ENCODE measurements at regions not wholly inside any gene's neighbourhood (a gene's known extent, or its start where the extent isn't known, plus 50 kb on each side); places are given as distances from the start of the nearest gene placed in this dataset.

DNA sequence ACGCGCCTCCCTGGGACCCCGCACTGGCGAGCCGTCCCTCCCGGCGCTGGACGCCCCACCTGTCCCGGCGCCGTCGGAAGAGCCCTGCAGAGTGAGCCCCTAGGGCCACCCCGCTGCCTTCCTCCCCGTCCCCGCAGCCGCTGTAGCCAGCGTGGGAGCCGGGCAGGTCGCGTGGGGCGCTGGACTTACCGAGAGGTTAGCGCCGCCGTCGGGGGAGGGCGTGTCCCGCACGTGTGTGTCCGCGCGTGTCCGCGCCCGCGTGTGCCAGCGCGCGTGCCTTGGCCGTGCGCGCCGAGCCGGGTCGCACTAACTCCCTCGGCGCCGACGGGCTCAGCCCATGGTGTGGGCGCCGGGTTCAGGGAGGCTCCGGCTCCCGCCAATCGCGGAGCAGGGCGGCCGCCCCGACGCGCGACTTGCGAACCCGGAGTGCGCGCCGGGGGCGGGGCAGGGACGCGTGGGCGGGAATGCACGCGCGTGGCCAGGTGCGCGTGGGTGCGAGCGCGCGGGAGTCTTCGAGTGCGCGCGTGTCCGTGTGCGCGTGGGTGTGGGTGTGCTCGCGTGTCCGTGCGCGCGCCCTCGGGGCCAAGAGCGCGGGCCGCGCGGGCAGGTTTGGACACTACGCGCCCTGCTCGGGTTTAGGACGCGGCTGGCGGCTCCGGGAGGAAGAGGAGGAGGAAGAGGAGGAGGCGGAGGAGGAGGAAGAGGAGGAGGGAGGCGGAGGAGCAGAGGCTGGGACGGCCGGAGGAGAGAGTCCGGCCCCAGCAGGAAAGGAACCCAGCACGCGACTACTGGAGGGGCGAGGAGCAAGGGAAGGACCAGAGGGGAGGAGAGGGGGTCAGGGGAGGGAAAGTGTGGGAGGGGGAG lies 145.2 kb upstream of the ETS2 start:
- no peak for DNase-seq

DNA sequence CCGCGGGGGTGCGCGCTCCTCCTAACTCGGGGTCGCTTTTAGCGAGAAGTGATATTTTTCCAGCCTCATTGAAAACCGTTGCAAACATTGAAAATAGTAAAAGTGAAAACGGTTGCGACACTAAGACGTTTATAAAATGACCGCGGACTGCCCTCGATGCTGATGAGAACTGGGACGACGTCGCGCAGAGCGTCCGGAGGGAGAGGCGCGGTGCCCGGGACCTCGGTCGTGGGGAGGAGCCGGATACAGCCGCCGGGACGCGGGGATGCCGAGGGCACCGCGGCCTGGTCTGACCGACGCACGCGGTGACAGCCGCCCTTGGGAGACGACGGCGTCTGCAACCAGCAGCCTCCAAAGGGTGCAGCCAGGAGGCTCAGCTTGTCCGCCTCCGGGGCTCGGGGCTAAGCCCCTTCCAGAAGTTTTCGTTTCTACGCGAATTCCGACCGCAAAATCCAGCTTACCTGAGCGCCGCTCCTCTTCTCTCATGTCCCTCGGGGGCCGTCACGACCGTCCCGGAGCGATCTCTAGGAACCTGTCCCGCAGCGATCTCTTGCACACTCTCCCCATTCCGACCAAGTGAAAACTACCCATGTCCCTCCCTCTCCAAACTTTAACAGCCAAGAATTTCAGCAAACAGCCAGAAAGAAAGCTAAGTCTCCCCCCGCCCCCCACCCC lies 144.4 kb upstream of the ETS2 start:
- DNase-seq = no peak

DNA sequence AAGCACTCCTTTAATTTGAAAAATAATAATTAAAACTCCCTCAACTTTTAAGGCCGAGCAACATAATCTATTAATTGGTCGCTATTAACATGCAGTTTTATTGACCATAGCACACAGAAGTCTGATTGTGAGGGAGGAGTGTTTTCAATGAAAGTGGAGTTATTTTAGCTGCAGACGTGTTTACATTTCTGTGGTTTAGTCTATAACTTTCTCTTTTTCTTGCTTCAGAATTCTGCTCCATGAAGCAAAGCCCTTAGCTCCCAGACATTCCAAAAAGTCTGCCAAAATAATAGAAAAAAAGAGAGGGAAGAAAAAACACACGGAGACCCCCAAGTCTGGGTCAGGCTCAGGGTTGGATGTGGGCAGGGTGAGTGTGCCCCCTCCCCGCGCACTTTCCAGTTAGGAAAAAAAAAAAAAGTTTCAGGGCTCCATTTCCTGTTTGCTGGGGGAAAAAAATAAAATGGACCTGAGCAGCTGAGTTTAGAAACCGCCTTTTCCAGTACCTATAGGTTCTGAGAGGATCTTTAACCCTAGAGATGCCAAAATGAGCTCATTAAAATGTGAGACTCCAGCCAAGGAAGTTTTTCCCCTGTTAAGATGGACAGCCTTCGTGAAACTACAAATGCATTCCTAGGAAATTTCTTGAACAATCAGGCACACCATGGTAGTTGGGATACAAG lies 143.7 kb upstream of the ETS2 start:
- DNase-seq = no peak

DNA sequence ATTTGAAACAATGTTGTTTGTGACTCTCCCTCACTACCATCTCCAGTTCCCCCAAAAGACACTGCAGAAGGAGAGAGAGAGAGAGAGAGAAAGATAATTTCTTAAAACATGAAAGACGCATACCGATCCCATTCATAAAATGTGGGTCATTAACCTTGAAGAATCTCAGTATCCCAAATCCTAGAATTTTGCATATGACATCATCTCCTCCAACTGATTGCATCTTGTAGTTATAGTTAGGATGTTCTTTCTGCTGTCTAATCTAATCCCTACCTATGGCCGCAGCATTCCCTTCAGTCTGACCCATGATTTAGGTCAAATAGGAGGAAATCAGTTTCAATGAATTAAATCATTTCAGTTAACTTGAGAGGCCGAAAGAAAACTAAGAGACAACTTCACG lies 142.4 kb upstream of the ETS2 start:
- DNase-seq = no peak

DNA sequence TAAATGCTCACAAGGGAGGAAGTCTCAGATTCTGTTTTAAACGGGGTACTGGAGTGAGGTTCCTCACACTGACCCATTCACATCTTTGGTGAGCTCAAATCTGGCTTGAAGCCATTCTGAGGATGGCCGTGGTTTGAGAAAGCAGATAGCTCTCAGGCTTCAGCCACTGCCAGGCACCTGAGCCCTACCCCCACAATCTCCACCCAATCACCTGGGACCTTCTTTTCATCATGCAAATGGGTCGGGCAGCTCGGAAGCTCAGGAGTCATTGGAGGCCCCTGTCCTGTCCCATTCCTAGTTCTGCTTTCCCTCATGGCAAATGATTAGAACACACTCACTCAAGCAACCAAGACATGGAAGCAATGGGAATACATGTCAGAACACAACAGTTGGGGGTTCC lies 141.4 kb upstream of the ETS2 start:
- DNase-seq = no peak

DNA sequence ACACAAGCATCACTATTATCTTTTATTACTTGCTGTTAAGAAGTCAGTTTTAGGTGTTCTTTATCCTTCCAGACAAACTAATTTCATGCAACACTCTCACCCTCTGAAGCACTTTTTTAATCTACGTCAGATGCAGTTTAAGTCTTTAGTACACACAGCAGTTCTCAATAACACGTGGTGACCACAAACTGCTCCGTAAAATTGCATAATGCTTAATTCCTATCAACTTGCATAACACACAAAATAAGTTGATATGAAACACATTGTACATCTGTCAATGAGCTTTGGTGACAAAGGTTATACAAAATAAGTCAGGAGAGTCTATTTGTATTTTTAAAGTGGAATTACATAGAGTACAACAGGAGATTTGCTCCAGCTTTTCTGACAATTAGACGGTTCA lies 140.9 kb upstream of the ETS2 start:
- DNase-seq = no peak

DNA sequence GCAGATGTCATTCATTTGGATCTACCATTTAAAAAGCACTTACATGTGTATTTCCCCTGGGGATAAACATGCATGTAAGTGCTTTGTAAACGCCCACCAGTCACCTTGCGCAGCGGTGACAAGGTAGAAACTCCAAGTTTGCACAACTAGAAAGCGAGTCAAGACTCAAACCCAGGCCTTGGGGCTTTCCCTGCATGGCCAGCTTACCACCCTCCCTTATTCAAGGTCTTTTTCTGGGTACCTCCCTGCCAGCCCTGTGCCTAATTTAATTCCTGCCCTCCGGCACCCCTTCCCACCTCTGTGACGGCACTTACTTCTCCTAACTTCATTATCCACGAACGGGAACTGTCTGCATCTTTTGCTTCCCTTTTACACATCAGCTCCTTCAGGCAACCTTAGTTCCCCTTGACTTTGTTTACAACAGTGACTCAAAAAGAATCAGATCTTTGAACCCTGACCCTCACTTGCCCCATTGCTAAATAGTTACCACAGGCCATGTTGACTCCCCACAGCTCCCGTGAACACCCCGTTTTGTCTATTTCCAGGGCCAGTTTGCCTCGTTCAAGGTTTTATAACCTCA lies 138.3 kb upstream of the ETS2 start:
- DNase-seq = no peak

DNA sequence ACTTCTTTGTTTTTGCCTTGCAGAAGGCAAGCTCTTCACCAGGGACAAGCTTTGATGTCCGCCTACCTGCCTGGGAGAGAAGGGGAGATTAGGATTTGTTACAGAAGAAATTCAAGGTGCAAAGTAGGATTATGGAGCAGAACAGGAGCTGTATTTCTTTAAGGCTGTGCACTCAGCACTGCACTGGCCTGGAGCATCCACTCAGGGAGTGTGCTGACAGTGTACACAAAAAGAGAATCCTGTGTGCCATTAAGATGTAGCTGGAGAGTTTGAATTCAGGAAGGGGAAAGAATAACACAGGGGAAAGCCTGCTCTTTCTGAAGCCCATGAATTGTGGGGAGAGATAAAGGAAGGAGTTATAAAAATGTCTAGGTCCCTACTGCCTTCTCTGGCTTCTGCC lies 137.7 kb upstream of the ETS2 start:
- no peak for DNase-seq

DNA sequence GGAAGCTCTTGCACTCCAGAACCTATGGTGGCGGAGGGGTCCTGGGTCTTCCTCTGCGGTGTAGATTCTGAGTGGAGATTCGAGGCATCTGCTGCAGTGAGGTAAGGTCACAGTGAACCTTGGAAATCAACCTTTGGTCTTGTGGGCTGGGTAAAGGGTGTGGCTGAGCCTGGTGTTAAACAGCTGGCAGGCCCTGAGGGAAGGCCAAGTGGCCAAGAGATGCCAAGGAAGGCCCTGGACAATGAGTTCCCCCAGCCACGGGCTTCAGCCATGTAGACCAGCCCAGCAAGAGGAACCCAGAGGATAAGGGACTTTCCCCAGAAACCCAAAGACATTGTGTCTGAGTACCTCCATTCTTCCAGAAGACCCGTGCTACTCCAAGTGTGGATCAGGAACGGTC lies 137.2 kb upstream of the ETS2 start:
- DNase-seq = no peak

DNA sequence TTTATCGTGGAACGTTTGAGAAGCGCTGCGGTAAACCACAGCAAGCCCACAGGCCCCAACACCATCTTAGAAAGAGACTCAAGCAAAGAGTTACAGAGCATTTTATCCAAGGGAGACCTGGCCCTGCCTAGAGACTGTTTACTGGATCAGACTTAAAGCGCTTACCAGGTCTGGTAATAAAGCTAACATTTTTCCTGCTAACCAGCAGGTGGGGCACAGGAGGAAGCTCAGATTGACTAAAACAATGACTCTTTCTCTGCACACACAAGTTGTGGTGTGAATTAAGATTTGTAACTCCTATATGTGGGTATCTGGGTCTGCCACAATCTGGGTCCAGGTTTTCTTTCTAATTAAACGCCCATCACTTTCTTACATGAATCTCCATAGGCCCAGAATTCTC lies 136.5 kb upstream of the ETS2 start:
- DNase-seq = no peak

DNA sequence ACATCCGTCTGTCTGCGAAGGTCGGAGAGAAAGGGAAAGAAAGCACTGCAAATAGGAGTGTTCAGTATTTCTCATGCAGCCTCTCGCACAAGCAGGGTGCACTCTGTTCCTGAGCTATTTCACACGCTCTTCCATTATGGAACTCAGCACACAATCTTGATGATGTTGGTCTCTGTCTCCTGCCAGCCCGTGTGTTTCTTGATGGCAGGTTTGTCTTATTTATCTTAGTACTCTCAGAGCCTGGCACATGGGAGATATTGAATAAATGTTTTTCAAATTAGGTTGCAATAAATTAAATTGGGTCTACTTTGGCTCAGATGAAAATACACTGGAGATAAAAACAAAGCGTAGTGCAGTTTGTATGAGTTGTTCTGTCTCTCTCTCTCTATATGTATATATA lies 134.9 kb upstream of the ETS2 start:
- no peak for DNase-seq

DNA sequence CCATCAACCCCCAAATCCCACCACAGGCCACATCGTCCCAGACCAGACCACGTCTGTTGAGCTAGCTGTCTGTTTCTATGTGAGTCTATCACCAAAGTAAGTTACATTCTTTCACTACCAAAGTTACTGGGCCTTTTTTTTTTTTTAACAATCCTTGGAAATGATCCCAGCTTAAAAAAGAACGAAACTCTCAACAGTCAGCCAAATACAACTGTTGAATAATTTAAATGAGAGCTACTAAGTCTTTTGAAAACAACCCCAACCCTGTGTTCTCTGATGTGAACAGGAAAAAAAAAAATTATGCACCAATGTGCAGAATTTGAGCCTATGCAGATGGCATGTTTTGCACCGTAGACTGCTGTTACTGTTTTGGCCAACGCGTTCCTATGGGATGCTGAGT lies 134.0 kb upstream of the ETS2 start:
- DNase-seq = no peak

DNA sequence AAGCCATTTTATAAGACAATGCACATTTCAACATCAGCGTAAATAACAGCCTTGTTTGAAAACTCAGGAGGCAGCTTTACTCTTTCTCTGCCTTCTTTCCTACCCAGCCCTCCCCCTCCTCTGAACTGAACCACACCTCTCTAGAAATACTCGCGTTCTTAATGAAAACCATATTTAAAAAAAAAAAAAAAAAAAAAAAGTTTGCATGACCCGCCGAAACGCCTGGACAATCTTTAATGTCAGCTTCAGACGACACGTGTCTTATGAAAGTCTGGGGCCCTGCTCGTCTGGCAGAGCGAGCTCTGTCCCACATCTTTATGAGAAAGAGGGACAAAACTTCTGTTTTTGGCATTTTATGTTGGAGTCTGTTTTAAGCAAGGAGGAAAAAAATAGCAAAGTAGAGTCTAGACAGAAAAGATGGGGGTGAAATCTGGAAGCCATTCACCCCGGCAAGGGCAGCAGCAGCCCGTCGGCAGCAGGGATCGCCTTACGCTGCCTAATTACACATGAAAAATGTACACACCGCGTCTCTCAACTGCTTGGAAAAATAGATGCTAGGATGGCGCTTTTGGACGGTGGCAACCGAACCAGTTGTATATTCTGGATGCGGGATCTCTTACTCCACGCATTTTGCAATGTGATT lies 130.4 kb upstream of the ETS2 start:
- DNase-seq = no peak

DNA sequence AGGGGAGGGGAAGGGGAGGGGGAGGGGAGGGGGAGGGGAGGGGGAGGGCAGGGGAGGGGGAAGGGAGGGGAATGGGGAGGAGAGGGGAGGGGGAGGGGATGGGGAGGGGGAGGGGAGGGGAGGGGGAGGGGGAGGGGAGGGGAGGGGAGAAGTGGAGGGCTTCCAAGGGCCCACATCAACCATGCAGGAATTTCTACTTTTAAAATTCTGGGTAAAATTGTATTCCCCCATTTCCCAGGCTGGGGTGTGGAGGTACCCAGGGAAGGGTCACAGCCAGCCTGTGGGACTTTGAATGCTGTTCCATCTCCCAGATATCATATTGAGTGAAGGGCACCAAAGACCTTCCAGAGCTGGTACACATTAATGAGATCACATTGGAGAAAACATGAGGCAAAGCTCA lies 126.9 kb upstream of the ETS2 start:
- DNase-seq = no peak

DNA sequence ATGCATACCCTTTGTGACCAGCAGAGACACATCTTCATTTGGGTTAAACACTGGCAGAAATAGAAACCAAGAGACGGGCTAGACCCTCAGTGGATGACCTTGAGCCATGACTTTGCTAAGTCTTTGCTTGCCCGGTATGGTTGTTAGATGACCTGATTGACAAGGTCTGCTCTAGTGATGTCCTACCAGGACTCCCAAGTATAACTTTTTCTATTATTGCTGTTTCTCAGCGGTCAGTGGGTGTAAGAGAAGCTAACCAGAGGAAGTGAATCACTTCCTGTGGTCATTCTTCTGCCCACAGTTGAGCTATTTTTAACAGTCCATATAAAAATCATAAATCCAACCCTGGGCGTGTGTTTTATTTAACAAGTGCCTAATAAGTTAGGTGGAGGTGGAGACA lies 126.2 kb upstream of the ETS2 start:
- DNase-seq = peak in 1 of 2 experiments; percentile 56

DNA sequence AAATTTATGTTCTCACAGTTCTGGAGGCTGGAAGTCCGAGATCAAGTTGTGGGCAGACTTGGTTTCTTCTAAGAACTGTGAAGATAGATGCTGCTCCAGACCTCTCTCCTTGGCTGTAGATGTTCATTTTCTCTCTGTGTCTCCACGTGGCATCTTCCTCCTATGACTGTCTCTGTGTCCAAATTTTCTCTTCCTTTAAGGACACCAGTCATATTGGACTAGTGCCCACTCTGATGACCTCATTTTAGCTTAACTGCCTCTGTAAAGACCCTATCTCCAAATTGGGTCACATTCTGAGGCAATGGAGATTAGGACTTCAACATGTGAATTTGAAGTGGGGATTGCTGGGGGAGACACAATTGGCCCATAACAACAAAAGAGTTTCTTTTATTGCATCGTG lies 125.3 kb upstream of the ETS2 start:
- no peak for DNase-seq

DNA sequence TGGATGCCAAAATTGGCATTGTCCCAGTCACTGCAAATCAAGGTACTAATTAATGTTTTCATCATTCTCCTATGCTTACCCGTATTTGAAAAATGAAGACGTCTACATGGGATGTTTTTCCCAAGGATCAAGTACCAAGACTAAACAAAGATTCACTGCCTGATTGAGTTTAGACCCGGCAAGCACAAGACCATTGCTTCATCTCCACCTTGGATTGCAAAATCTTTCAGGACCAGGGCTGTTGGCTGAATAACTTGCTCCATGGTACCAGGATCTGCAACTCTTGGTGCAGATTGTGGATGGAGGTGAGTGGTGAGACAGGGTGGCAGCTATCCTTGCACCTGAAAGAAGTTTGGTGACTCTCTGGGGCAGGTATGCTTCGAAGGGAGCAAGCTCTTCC lies 122.5 kb upstream of the ETS2 start:
- DNase-seq = no peak

DNA sequence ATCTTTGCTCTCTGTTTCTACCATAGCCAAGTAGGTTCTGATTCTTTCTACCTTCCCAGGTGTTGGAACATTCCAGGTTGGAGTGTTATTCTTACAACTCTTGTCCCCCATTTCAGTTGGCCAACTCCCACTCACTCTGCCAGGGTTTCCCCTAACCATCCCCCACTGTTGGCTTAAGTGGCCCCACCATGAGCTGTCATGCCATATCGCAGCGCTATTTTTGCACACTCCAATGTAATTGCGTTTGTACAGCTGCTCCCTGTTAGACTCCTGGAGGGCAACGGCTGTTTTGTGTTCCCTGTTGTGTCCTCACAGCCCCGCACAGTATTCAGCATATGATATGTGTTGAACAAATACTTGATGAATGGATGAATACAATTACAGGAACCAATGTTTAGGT lies 117.7 kb upstream of the ETS2 start:
- DNase-seq = no peak

DNA sequence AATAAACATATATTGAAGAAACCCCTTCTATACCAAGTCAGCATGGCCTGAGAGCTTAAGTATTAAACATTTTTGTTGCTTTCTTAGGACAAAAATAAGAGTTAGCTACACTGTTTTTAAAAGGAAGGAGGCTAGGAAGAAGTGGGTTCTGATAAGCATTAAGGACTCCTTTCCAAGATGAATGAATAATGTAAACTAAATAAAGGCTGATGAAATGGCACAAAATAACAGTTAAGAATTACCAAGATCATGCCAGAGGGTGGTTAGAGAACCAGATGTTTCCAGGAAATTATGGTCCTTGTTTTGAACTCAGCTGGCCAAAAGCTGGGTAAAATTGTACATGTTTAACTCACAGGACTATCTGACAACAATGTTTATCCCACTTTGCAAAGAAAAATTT lies 114.1 kb upstream of the ETS2 start:
- DNase-seq = no peak

DNA sequence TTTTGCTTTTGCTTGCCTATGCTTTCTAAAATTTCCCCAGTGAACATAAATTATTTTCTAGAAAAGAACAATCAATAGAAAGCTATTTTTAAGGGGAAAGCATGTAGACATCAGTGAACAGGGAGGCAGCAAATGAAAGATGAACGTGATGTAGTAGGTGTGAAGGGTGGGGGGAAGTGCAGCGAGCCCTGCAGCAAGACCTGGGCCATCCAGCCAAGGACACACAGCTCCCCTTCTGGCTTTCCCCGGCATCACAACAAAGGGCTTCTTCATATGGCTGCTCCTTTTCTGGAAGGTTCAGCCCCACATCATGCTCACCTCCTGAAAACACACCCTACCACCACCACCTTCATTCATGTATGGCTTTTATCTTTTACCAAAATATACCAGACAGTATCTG lies 109.2 kb upstream of the ETS2 start:
- no peak for DNase-seq

DNA sequence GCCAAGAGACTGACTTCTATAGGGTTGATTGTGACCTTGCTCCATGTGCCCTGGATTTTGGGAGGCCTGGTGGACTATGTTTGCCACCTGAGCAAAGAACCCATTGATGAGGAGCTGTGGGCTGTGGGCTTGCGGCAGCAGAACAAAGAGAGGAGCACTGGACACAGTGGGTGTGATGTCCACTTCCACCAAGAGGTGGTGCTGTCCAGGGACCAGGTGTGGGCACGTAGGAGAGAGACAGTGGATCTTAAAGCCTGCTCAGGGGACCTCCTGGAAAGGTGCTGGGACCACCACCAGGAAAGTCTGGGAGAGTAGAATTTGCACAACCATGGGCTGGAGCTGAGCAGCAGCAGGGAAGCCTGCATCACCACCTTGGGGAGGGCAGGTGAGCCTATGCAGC lies 106.7 kb upstream of the ETS2 start:
- DNase-seq = no peak

DNA sequence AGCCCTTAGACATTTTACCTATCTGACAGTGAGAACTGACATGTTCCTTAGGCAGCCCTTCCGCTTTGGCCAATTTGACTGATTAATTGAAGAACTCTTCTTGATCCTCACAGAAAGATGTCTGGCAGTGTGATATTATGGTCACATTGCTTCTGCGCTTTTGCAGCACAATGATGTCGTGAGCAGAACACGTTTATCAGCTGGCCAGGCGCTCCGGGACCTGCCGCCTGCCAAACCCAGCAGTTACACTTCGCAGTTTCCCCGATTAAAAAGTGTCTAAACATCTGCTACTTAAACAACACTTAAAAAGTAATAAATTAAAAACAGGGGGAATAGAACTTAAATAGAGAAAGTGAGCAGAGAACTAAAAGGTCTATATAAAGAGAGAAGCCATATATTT lies 103.5 kb upstream of the ETS2 start:
- no peak for DNase-seq

DNA sequence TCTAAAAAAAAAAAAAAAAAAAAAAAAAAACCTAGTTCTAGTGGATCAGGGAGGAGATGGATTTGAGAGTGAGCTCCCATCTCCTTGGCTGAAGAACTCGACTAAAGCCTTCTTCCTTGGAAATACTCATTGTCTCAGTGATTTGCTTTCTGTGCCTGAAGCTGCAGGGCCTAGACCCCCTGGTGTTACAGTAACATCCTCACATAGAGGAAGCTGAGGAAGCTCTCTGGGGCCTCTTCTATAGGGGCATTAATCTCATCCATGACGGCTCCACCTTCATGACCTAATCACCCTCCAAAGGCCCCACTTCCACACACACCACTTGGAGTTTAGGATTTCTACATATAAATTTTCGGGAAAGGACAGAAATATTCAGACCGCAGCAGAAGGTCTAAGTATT lies 95.9 kb upstream of the ETS2 start:
- no peak for DNase-seq
